ENCODE measurements at regions not wholly inside any gene's neighbourhood (a gene's known extent, or its start where the extent isn't known, plus 50 kb on each side); places are given as distances from the start of the nearest gene placed in this dataset.

DNA sequence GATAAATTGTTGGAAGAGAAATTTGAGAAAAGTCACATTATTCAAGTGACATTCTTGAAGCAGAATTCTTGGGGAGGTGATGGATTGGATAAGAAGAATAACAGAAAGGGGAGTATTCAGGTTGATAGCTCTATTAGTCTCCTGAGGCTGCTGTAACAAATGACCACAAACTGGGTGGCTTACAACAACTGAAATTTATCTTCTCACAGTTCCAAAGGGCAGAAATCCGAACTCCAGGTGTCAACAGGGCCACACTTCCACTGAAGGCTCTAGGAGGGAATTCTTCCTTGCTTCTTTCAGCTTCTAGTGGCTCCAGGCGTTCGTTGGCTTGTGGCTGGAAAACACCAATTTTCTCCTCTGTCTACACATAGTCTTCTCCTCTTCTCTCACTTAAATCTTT, 99.8 kb downstream of the TES start:
- H3K27me3 ChIP-seq (ENCODE audit: insufficient read depth, low read length): no peaks in the 10 kb centered on the region
- intact Hi-C loops (cut with micrococcal nuclease): no loop called here
- no peak for DNase-seq
- no peaks in the 10 kb centered on the region for H3K4me1 ChIP-seq (ENCODE audit: insufficient read depth, low read length)
- no peaks in the 10 kb centered on the region for H3K9me3 ChIP-seq (ENCODE audit: control insufficient read depth in 1 of 2, low read length in 2 of 2)
- Mint-ChIP-seq H3K27me3 (peaks cover 9 to 14% of the 10 kb centered on the region in 2 donors), H3K4me3 (no peak overlapping the region), H3K36me3 (no peaks in the 10 kb centered on the region), H3K27ac (no peak overlapping the region), H3K4me1 (no peaks in the 10 kb centered on the region), H3K9me3 (no peaks in the 10 kb centered on the region)
- no peak overlapping the region for H3K27ac ChIP-seq (ENCODE audit: low read depth, low read length)
- no peak overlapping the region for H3K4me3 ChIP-seq (ENCODE audit: low read length in 2 of 2)
- H3K36me3 ChIP-seq (ENCODE audit: insufficient read depth, low read length): no peaks in the 10 kb centered on the region
- CTCF ChIA-PET (ENCODE audit: partially characterized antibody): no interaction called here
- POLR2A ChIA-PET (ENCODE audit: partially characterized antibody): no interaction called here

DNA sequence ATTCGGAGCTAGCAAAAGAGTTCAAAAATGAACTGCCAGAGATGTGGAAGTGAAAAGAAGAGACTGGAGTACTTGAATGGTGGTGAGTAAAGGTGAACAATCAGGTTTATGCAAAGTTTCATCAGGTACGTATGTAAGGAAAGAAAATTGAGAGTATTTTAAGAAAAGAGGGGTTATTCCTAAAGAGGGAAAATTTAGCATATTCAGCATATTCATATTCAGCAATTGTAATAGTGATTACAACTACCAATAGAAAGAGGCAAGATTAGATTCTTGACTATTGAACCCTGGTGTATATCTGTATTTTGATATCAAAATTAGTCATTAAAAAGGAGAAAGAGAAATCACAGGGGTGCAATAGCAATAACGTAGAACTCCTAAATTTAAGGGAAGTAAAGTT, 100.9 kb downstream of the TES start:
- H3K4me1 Mint-ChIP-seq: no peaks in the 10 kb centered on the region
- ChIA-PET CTCF (ENCODE audit: partially characterized antibody) (no interaction called here), POLR2A (ENCODE audit: partially characterized antibody) (no interaction called here)
- Histone ChIP-seq H3K27ac (ENCODE audit: low read depth, low read length) (no peak overlapping the region), H3K27me3 (ENCODE audit: insufficient read depth, low read length) (no peaks in the 10 kb centered on the region), H3K4me3 (ENCODE audit: low read length in 2 of 2) (no peak overlapping the region), H3K9me3 (ENCODE audit: control insufficient read depth in 1 of 2, low read length in 2 of 2) (no peaks in the 10 kb centered on the region), H3K36me3 (ENCODE audit: insufficient read depth, low read length) (no peaks in the 10 kb centered on the region), H3K4me1 (ENCODE audit: insufficient read depth, low read length) (no peaks in the 10 kb centered on the region)
- intact Hi-C loops (cut with micrococcal nuclease): no loop called here
- H3K36me3 Mint-ChIP-seq: no peaks in the 10 kb centered on the region
- no peak overlapping the region for H3K27ac Mint-ChIP-seq
- no peak overlapping the region for H3K4me3 Mint-ChIP-seq
- H3K9me3 Mint-ChIP-seq: no peaks in the 10 kb centered on the region
- no peak for DNase-seq
- H3K27me3 Mint-ChIP-seq: peaks cover 5 to 12% of the 10 kb centered on the region in 2 donors

DNA sequence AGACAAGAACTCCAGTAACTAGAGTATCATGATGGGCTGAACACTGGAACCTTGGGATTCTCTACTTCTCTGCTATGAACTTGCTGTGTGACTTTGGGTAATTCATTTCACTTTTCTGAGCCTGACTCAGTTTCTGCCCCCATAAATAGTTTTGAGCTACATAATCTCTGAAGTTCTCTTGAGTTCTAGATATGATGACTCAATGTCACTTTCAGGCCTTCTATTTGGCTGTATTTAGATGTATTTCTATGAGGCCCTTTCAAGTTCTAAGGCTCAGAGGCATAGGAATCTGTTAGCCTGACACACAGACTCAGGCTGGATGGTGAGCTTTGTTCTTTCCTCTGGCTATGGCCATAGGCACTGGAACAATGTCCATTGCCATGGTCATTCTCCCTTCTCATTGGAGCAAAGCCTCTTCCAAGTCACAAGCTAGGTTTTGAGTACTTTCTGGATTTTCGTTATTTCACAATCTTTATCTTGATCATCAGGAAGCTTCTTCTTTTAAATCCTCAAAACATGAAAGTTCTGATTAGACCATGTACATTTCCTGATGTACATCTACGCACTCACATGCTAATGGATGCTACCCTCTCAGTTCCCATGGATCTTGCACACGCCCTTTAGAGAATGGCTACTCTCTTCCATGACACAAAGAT, 101.6 kb downstream of the TES start:
- H3K4me3 ChIP-seq (ENCODE audit: low read length in 2 of 2): no peak overlapping the region
- CTCF ChIA-PET (ENCODE audit: partially characterized antibody): no interaction called here
- no peaks in the 10 kb centered on the region for H3K36me3 Mint-ChIP-seq

DNA sequence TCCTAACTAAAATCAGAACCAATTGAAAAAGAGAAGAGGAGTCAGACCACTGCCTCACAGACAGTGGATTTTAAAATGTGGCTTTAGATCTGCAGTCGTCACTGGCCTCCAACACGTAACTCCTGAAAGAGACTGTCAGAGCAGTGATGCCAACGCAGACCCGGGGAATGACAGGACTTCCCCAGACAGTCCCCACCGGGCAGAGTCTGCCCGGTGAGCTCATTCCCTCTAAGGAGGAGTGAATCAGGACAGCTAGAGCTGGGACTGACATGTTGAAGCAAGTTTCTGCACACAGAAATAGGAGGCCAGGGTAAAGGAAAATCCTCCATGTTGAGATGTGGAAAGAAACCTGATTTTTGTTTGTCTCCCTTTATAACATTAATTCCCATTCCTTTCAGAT, 105.0 kb downstream of the TES start:
- H3K9me3 ChIP-seq (ENCODE audit: control insufficient read depth in 1 of 2, low read length in 2 of 2): no peaks in the 10 kb centered on the region
- H3K4me1 ChIP-seq (ENCODE audit: insufficient read depth, low read length): no peaks in the 10 kb centered on the region
- H3K4me3 ChIP-seq (ENCODE audit: low read length in 2 of 2): no peak overlapping the region
- H3K27ac Mint-ChIP-seq: no peak overlapping the region
- intact Hi-C loops (cut with micrococcal nuclease): no loop called here
- H3K27ac ChIP-seq (ENCODE audit: low read depth, low read length): no peak overlapping the region
- no peaks in the 10 kb centered on the region for H3K4me1 Mint-ChIP-seq
- CTCF ChIA-PET (ENCODE audit: partially characterized antibody): no interaction called here
- H3K27me3 Mint-ChIP-seq: peaks cover 13 to 23% of the 10 kb centered on the region in 2 donors
- no peak overlapping the region for H3K4me3 Mint-ChIP-seq
- H3K36me3 Mint-ChIP-seq: no peaks in the 10 kb centered on the region
- H3K27me3 ChIP-seq (ENCODE audit: insufficient read depth, low read length): no peaks in the 10 kb centered on the region
- H3K9me3 Mint-ChIP-seq: peaks cover 0 to 2% (median 0%) of the 10 kb centered on the region in 8 donors
- POLR2A ChIA-PET (ENCODE audit: partially characterized antibody): no interaction called here
- DNase-seq: no peak
- H3K36me3 ChIP-seq (ENCODE audit: insufficient read depth, low read length): no peaks in the 10 kb centered on the region

More for the DNA sequence above, 101.6 kb downstream of the TES start:
- Histone ChIP-seq H3K9me3 (ENCODE audit: control insufficient read depth in 1 of 2, low read length in 2 of 2) (no peaks in the 10 kb centered on the region), H3K27ac (ENCODE audit: low read depth, low read length) (no peak overlapping the region), H3K27me3 (ENCODE audit: insufficient read depth, low read length) (no peaks in the 10 kb centered on the region), H3K4me1 (ENCODE audit: insufficient read depth, low read length) (no peaks in the 10 kb centered on the region), H3K36me3 (ENCODE audit: insufficient read depth, low read length) (no peaks in the 10 kb centered on the region)
- no peaks in the 10 kb centered on the region for H3K9me3 Mint-ChIP-seq
- no peak for DNase-seq
- H3K4me1 Mint-ChIP-seq: no peaks in the 10 kb centered on the region
- intact Hi-C loops (cut with micrococcal nuclease): no loop called here
- POLR2A ChIA-PET (ENCODE audit: partially characterized antibody): no interaction called here
- H3K27ac Mint-ChIP-seq: no peak overlapping the region
- no peak overlapping the region for H3K4me3 Mint-ChIP-seq
- H3K27me3 Mint-ChIP-seq: peaks cover 8 to 15% of the 10 kb centered on the region in 2 donors

DNA sequence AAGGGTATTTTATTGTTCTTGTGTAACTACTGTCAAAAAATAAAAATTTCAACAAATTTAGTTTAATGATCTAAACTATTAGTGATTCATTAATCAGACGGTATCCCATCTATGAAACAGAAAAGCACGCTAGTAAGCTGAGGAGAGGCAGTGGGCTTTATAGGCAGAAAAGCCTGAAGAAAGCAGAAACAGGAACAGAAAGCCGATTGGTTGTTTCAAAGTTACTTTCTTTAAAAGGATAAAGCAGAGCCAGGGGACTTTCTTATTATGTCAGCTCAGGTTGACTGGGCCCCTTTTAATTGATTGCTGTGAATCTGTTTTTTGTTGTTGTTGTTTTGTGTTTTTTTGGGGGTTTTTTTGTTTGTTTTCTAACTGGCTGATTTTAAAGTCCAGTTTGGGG, 105.5 kb downstream of the TES start:
- intact Hi-C loops (cut with micrococcal nuclease): no loop called here
- Mint-ChIP-seq H3K36me3 (no peaks in the 10 kb centered on the region), H3K4me3 (no peak overlapping the region), H3K27ac (no peak overlapping the region), H3K4me1 (no peaks in the 10 kb centered on the region), H3K27me3 (peaks cover 13 to 23% of the 10 kb centered on the region in 2 donors), H3K9me3 (peaks cover 0 to 2% (median 0%) of the 10 kb centered on the region in 8 donors)
- no peak for DNase-seq
- H3K9me3 ChIP-seq (ENCODE audit: control insufficient read depth in 1 of 2, low read length in 2 of 2): no peaks in the 10 kb centered on the region
- no peak overlapping the region for H3K27ac ChIP-seq (ENCODE audit: low read depth, low read length)
- H3K36me3 ChIP-seq (ENCODE audit: insufficient read depth, low read length): no peaks in the 10 kb centered on the region
- ChIA-PET CTCF (ENCODE audit: partially characterized antibody) (no interaction called here), POLR2A (ENCODE audit: partially characterized antibody) (no interaction called here)
- no peak overlapping the region for H3K4me3 ChIP-seq (ENCODE audit: low read length in 2 of 2)
- no peaks in the 10 kb centered on the region for H3K27me3 ChIP-seq (ENCODE audit: insufficient read depth, low read length)
- H3K4me1 ChIP-seq (ENCODE audit: insufficient read depth, low read length): no peaks in the 10 kb centered on the region

DNA sequence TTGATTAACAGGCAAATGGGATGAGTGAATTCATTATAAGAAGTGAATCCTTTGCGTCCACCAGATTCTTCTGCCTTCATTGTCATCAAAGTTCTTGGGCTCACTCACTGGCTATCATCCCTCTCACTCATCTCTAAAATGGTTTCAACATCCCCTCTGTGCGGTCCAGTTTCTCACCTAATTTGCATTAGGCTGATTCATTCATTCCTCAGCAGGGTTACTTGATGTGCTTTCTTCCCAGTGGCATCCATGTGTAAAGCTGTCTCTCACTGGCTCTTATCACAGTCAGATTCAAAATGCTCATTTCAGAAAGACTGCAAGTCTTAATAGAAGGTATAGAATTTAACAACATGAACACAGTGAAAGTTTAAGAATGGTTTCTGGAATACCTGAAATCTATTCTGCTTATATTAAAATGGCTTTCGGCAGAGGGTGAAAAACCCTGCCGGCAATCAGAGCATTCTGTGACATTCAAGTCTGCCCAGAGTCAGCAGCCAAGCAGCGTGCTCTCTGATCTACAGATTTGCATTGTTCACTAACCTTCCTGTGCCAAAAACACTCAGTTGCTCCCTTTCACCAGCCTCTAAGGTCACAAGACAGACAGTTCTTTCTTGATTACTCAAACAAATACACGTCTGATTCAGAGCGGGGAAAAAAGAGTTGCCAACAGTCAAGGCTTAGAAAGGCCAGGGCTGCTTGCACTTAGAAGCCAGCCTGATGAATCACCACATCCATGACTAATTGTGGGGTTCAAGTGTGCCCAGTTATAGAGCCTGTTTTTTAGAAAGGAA, 106.7 kb downstream of the TES start:
- Histone ChIP-seq H3K4me3 (ENCODE audit: low read length in 2 of 2) (no peak overlapping the region), H3K27ac (ENCODE audit: low read depth, low read length) (no peak overlapping the region), H3K27me3 (ENCODE audit: insufficient read depth, low read length) (no peaks in the 10 kb centered on the region), H3K4me1 (ENCODE audit: insufficient read depth, low read length) (no peaks in the 10 kb centered on the region), H3K36me3 (ENCODE audit: insufficient read depth, low read length) (no peaks in the 10 kb centered on the region), H3K9me3 (ENCODE audit: control insufficient read depth in 1 of 2, low read length in 2 of 2) (no peaks in the 10 kb centered on the region)
- intact Hi-C loops (cut with micrococcal nuclease): no loop called here
- CTCF ChIA-PET (ENCODE audit: partially characterized antibody): no interaction called here
- Mint-ChIP-seq H3K4me1 (no peaks in the 10 kb centered on the region), H3K4me3 (no peak overlapping the region), H3K9me3 (peaks cover 0 to 2% (median 0%) of the 10 kb centered on the region in 8 donors), H3K27me3 (peaks cover 13 to 23% of the 10 kb centered on the region in 2 donors), H3K36me3 (no peaks in the 10 kb centered on the region), H3K27ac (no peak overlapping the region)
- no peak for DNase-seq
- POLR2A ChIA-PET (ENCODE audit: partially characterized antibody): no interaction called here

DNA sequence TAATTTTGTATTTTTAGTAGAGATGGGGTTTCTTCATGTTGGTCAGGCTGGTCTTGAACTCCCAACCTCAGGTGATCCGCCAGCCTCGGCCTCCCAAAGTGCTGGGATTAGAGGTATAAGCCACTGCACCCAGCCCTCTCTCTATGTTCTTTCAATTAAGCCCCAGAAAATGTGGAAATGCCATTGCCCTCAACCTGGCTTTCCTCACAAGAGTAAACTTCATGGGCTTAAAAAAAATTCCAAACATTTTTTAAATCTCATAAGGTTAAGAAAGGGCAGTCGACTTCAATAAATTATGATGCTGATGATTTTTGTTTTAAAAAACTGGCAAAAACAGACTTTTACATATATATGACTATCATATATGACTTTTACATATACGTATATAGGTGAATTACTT, 107.6 kb downstream of the TES start:
- intact Hi-C loops (cut with micrococcal nuclease): no loop called here
- H3K4me3 Mint-ChIP-seq: no peak overlapping the region

More for the DNA sequence above, 107.6 kb downstream of the TES start:
- H3K4me3 ChIP-seq (ENCODE audit: low read length in 2 of 2): no peak overlapping the region
- H3K27me3 ChIP-seq (ENCODE audit: insufficient read depth, low read length): no peaks in the 10 kb centered on the region
- DNase-seq: no peak
- no peaks in the 10 kb centered on the region for H3K4me1 Mint-ChIP-seq
- no peaks in the 10 kb centered on the region for H3K4me1 ChIP-seq (ENCODE audit: insufficient read depth, low read length)
- no peaks in the 10 kb centered on the region for H3K36me3 Mint-ChIP-seq
- peaks cover 13 to 23% of the 10 kb centered on the region in 2 donors for H3K27me3 Mint-ChIP-seq
- peaks cover 0 to 2% (median 0%) of the 10 kb centered on the region in 8 donors for H3K9me3 Mint-ChIP-seq
- ChIA-PET POLR2A (ENCODE audit: partially characterized antibody) (no interaction called here), CTCF (ENCODE audit: partially characterized antibody) (no interaction called here)
- H3K27ac Mint-ChIP-seq: no peak overlapping the region
- H3K9me3 ChIP-seq (ENCODE audit: control insufficient read depth in 1 of 2, low read length in 2 of 2): no peaks in the 10 kb centered on the region
- H3K36me3 ChIP-seq (ENCODE audit: insufficient read depth, low read length): no peaks in the 10 kb centered on the region
- H3K27ac ChIP-seq (ENCODE audit: low read depth, low read length): no peak overlapping the region

Measured in CD4-positive, alpha-beta memory T cell (primary cell).